ENCODE measurements at regions not wholly inside any gene's neighbourhood (a gene's known extent, or its start where the extent isn't known, plus 50 kb on each side); places are given as distances from the start of the nearest gene placed in this dataset.

- intact Hi-C loops (cut with micrococcal nuclease; ENCODE audit: unreplicated experiment): no loop called here
- Histone ChIP-seq H3K4me1 (ENCODE audit: insufficient read depth, low read length, poor library complexity, severe bottlenecking) (peaks cover 27% of the 10 kb centered on the region), H3K27ac (ENCODE audit: low read depth, low read length, poor library complexity, severe bottlenecking) (no peak overlapping the region), H3K9me3 (ENCODE audit: low read depth, low read length, poor library complexity, severe bottlenecking) (no peaks in the 10 kb centered on the region), H3K27me3 (replicated peaks; ENCODE audit: insufficient read depth, low read depth, low read length, poor library complexity) (no peaks in the 10 kb centered on the region), H3K36me3 (ENCODE audit: insufficient read depth, low read length, poor library complexity, severe bottlenecking) (no peaks in the 10 kb centered on the region), H3K4me3 (ENCODE audit: low read depth, low read length, poor library complexity, severe bottlenecking) (no peak overlapping the region)
- ChIA-PET CTCF (no interaction called here), POLR2A (ENCODE audit: low non-redundant PET) (no interaction called here)
- no peak for DNase-seq (ENCODE audit: low spot score)
- no peak for TF ChIP-seq EZH2 (IDR thresholded peaks at IDR 0.05; ENCODE audit: borderline replicate concordance, low read depth, low read length, poor library complexity, severe bottlenecking)
- TF ChIP-seq, protein P1, sequence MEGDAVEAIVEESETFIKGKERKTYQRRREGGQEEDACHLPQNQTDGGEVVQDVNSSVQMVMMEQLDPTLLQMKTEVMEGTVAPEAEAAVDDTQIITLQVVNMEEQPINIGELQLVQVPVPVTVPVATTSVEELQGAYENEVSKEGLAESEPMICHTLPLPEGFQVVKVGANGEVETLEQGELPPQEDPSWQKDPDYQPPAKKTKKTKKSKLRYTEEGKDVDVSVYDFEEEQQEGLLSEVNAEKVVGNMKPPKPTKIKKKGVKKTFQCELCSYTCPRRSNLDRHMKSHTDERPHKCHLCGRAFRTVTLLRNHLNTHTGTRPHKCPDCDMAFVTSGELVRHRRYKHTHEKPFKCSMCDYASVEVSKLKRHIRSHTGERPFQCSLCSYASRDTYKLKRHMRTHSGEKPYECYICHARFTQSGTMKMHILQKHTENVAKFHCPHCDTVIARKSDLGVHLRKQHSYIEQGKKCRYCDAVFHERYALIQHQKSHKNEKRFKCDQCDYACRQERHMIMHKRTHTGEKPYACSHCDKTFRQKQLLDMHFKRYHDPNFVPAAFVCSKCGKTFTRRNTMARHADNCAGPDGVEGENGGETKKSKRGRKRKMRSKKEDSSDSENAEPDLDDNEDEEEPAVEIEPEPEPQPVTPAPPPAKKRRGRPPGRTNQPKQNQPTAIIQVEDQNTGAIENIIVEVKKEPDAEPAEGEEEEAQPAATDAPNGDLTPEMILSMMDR (conservative IDR thresholded peaks at IDR 0.05; ENCODE audit: low read depth, low read length): no peak
- BruUV-seq (replicated peaks): no TSS peak
These were observed 339.4 kb downstream of the SPRY2 start for GRCh38 chr13:80001510-80001842.

GRCh38 chr13:80000684-80001509 is 340.0 kb downstream of the SPRY2 start:
- H3K27ac ChIP-seq (ENCODE audit: low read depth, low read length, poor library complexity, severe bottlenecking): no peak overlapping the region
- no peaks in the 10 kb centered on the region for H3K9me3 ChIP-seq (ENCODE audit: low read depth, low read length, poor library complexity, severe bottlenecking)
- no TSS peak for BruUV-seq (replicated peaks)
- H3K4me3 ChIP-seq (ENCODE audit: low read depth, low read length, poor library complexity, severe bottlenecking): no peak overlapping the region
- intact Hi-C loops (cut with micrococcal nuclease; ENCODE audit: unreplicated experiment): no loop called here
- TF ChIP-seq EZH2 (IDR thresholded peaks at IDR 0.05; ENCODE audit: borderline replicate concordance, low read depth, low read length, poor library complexity, severe bottlenecking): no peak
- TF ChIP-seq, protein P1 (conservative IDR thresholded peaks at IDR 0.05; ENCODE audit: low read depth, low read length): no peak
- CTCF ChIA-PET: no interaction called here
- no peaks in the 10 kb centered on the region for H3K36me3 ChIP-seq (ENCODE audit: insufficient read depth, low read length, poor library complexity, severe bottlenecking)
- peaks cover 27% of the 10 kb centered on the region for H3K4me1 ChIP-seq (ENCODE audit: insufficient read depth, low read length, poor library complexity, severe bottlenecking)
- H3K27me3 ChIP-seq (replicated peaks; ENCODE audit: insufficient read depth, low read depth, low read length, poor library complexity): no peaks in the 10 kb centered on the region
- POLR2A ChIA-PET (ENCODE audit: low non-redundant PET): no interaction called here
- DNase-seq (ENCODE audit: low spot score): peak; percentile 65

- no peak for TF ChIP-seq EZH2 (IDR thresholded peaks at IDR 0.05; ENCODE audit: borderline replicate concordance, low read depth, low read length, poor library complexity, severe bottlenecking)
- TF ChIP-seq, protein P1 (conservative IDR thresholded peaks at IDR 0.05; ENCODE audit: low read depth, low read length): no peak
- no peak overlapping the region for H3K27ac ChIP-seq (ENCODE audit: low read depth, low read length, poor library complexity, severe bottlenecking)
- no peaks in the 10 kb centered on the region for H3K36me3 ChIP-seq (ENCODE audit: insufficient read depth, low read length, poor library complexity, severe bottlenecking)
- ChIA-PET POLR2A (ENCODE audit: low non-redundant PET) (no interaction called here), CTCF (no interaction called here)
- intact Hi-C loops (cut with micrococcal nuclease; ENCODE audit: unreplicated experiment): no loop called here
- no peaks in the 10 kb centered on the region for H3K9me3 ChIP-seq (ENCODE audit: low read depth, low read length, poor library complexity, severe bottlenecking)
- peaks cover 27% of the 10 kb centered on the region for H3K4me1 ChIP-seq (ENCODE audit: insufficient read depth, low read length, poor library complexity, severe bottlenecking)
- no peaks in the 10 kb centered on the region for H3K27me3 ChIP-seq (replicated peaks; ENCODE audit: insufficient read depth, low read depth, low read length, poor library complexity)
- BruUV-seq (replicated peaks): no TSS peak
- no peak for DNase-seq (ENCODE audit: low spot score)
- no peak overlapping the region for H3K4me3 ChIP-seq (ENCODE audit: low read depth, low read length, poor library complexity, severe bottlenecking)
These were observed 341.3 kb downstream of the SPRY2 start for GRCh38 chr13:79999601-80000000.
